ENCODE measurements at regions not wholly inside any gene's neighbourhood (a gene's known extent, or its start where the extent isn't known, plus 50 kb on each side); places are given as distances from the start of the nearest gene placed in this dataset.
A peak's percentile ranks its signal among the peaks of the same experiment; 100 is the strongest.
"Not testable (repeated sequence)": the region's sequence is repeated elsewhere in the genome, so short reads cannot be mapped to it uniquely, and the experiment has no call there.

DNA sequence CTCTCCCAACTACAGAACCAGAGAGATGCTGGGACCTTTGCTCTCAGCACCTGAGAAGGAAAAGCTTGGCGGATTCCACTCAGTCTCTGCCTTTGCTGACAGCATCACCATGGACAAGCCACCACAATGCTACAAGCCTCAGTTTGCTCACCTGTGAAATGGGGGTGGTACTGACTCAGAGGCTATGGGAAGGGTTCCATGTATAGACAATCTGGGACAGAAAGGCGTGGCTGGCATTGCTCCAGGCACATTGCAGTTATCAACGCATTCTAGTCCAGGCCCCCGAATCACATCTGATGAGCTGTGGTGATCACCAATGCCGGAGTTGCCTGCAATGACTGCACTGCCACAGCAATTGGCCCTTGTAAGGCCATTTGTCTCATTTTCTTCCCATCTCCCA, 72.6 kb downstream of the ISX start:
- DNase-seq (ENCODE audit: low read depth in 2 of 2), result no peak

DNA sequence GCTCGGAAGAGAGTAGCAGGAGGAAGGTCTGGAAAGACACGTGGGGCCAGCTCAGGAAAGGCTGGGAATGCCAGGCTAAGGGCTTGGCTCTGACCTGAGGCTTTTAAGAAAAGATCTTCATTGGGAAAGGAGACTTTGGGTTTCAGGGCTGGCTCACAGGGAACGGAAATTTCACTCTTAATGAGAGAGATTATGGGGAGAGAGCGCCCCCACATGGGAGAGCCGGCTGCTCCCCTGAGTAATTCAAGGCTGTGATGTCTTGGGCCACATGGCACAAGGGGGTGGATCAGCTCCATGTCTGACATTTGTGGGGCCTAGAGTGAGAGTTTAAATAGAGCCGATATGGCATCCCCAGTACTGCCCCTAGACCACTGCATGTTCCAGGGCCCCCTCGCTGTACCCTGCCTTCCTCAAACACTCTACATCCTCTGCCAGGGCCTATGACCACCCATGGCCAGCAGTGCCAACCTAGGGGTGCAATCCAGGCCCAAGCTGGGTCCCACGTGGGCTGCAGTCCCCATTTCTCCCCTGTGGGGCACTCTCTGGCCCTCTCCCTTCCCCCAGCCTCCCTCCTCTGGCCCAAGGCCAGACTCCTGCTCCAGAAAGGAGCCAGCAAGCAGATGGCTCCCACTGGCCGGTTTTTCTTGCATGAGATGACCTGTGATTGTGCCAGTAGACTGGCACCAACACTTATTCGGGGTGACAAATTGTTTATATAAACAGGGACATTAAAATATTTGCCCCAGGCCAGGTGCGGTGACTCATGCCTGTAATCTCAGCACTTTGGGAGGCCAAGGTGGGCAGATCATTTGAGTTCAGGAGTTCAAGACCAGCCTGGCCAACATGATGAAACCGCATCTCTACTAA, 75.2 kb downstream of the ISX start:
- no peak for DNase-seq (ENCODE audit: low read depth in 2 of 2)

DNA sequence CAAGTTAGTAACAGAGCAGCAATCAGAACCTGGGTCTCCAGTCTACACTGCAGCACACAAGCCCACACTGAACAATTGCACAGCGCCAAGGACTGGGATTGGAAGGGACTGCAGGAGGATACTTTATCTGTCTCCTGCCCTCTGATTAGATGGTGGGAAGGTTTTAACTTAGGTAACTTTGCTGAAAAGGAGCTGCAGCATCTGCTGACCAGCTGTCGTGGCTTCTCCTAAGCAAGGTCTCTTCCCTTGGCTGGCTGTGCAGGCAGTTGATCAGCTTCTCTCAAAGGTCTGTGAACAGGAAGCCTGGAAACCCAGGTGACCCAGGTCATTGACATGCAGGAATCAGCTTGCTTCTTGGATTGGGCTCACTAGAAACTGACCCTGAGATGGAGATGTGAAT, 82.4 kb downstream of the ISX start:
- no peak for DNase-seq (ENCODE audit: low read depth in 2 of 2)

DNA sequence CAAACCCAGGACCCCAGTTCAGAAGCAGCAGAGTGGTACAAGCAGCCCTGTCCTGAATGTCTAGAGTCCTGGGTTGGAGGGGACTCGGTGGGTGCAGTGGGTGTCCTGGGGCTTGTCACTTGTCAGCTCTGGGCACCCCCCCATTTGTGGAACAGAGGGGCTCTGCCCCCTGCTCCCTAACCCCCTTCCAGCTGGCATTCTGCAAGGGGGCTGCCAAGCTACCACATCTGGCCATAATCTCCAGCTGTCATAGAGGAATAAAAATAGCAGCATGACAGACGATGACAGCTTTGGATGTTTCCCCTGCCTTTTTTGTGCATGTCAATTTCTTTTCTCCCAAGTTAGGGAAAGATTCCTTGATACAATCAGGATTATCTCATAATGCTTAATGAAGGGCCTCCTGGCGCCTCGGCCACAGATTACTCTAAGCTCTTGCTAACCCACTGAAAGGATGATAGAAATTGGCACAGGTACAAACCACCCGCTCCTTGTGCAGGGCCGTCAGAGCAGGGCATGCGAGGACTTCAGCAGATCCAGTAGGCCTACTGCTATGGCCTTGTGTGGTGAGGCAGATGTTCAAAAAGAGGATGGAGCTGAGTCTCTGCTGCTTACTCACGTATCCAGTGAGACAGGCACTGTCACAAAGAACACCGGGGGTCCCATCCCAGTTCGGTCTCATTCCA, 83.0 kb downstream of the ISX start:
- no peak for DNase-seq (ENCODE audit: low read depth in 2 of 2)

DNA sequence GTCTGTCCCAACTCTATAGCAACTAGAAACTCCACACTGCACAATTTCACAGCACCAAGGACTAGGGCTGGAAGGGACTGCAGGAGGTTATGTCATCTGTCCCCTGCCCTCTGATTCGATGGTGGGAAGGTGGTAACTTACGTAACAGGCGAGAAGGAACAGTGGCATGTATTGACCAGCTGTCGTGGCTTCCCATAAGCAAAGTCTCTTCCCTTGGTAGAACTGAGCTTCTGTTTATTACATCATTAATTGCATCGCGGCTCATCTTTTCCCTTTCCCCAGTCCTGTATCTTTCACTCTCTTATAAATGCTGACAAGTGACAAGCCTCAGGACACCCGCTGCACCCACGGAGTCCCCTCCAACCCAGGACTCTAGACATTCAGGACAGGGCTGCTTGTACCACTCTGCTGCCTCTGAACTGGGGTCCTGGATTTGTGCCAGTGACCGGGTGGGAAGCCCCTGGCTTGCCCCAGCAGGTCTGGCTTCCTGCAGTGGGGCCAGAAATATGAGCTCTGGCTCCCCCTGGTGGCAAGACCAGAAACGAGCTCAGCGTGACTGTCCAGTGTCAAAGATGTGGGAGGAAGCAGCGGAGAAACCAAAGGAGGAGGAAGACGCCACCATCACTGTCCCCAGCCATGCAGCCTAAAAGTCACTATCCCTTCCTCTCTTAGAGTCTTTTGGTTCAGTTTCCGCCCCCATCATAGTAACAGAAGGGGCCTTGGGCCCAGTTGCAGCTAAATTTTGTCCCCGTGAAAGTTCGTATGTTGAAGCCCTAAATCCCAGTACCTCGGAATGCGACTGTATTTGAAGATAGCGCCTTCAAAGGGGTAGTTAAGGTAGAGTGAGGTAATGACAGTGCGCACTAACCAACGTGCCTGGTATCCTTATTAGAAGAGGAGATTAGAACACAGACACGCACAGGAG, 84.5 kb downstream of the ISX start:
- DNase-seq (ENCODE audit: low read depth in 2 of 2), result peak; percentile 42 to 55

DNA sequence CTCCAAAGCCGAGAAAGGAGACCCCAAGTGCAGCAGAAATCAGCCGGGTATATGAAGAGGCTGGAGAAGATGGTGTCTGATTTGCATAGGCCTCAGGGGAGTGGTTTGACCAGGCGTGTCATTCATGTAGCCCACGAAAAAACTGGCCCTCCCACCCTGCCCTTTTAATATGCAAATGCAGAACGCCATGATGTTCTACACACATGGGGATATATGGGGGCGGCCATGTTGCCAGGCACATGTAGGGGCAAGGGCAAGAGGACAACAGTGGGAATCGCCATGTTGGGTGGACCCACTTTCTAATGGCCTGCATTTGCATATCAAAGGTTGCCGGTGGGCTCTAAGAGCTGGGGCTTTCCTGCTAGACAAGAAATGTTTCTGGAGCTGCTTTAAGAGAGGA, 86.4 kb downstream of the ISX start:
- no peak for DNase-seq (ENCODE audit: low read depth in 2 of 2)

DNA sequence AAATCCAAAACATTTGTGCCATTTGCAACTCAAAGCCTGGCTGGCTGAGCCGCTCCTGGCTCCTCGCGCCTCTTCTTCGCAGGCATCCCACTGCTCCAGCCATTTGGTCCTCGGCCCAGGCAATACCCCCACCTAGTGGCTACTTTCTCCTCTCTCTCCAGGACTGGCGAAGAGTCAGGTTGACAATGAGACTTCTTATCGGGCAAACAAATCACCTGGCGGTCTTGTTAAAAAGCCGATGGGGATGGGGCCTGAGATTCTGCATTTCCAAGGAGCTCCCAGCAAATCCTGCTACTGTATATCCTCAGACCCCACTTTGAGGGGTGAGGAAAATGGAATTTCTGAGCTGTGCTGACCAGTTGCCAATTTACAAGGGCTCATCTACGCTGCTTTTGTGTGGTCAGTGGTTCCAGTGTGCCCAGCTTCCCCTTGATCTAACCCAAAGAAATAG, 89.0 kb downstream of the ISX start:
- DNase-seq (ENCODE audit: low read depth in 2 of 2), result peak in 1 of 2 donors; percentile 7

DNA sequence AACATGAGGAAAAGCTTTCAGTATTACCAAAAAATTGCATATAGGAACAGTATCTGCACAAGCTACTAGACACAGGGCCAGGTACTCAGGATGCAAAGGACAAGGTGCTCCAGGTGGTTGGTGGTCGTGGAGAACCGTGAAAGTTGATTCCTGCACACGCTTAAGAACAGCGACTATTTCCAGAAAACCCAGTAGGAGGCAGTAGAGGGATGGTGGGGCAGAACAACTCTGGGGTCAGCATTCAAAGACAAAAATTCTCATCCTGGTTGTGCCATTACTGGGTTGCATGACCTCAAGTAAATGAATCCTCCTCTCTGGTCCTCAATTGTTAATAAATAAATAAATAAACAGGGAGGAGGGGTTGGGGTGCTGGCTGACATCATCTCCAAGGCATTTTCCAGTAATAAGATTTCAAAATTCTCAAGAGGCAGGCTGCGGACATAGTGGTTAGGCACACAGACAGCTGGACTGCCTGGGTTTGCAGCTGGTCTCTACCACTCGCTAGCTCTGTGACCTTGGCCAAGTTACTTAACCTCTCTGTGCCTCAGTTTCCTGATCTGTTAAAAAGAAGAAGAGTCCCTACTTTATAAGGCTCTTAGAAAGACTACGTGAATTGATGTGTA, 89.6 kb downstream of the ISX start:
- no peak for DNase-seq (ENCODE audit: low read depth in 2 of 2)

DNA sequence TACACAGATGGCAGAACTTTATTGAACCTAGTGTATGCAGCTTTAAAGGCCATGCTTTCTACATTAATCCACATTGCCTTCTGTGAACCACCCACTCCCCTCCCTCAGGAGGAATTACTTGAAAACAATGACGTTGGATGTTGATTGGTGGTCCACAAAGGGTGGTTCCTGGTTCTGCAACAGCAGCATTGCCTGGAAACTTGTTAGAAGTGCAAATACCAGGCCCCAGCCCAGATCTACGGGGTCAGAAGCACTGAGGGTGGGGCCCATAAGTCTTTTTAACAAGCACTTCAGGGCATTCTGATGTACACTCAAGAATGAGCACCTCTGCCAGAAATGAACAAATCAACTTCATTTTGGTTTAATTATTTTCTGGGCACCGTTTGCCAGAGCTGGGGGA, 91.0 kb downstream of the ISX start:
- no peak for DNase-seq (ENCODE audit: low read depth in 2 of 2)

DNA sequence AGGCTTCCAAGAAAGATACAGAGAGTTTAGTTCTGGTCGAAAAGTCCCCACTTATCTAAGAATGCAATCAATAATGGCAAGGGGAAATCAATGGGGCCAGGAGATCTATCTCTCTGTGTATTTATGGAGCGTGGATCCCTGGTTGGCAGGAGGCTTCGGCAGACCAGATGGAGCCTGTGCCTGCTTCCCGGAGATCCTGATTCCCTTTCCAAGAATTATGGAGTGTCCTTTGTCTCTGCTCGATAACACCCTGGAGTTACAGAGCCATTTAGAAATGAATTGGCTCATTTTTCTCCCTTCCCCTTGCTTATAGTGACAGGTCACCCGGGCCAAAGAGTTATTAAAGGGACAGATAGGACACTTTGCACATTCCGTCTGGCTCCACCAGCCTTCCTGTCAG, 92.4 kb downstream of the ISX start:
- no peak for DNase-seq (ENCODE audit: low read depth in 2 of 2)

DNA sequence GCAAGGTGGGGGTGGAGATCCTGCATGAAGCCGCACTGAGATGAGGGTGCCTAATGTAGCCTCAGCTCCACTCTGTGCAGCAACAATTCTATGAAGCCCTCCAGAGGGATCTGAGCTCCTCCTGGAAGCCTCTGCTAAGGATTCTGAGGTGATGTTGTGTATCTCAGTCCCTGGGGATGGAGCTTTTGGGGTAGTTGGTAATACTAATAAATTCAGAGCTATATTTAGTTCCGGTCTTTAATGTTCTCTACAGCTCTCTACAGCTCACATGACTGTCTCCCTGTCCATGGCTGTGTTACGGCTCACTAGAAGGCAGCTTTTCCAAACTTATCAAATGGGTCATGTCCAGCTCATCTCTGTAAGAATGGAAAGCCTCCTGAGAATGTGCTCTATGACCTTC, 93.4 kb downstream of the ISX start:
- no peak for DNase-seq (ENCODE audit: low read depth in 2 of 2)

DNA sequence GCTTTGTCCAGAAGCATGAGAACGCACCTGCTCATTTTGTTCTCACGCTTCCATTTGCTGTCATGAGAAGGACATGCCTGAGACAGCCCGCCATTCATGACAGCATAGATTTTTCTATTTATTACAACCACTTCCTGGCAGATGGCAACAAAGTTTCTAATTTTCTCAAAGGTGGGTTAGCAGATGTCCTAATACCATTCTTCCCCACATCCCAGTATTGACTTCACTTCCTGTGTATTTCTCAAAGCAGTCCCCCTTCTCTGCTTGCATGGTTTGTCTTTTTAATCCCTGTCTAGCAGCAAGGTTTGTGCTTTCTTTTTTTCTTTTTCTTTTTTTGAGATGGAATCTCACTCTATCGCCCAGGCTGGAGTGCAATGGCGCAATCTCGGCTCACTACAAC, 94.3 kb downstream of the ISX start:
- DNase-seq (ENCODE audit: low read depth in 2 of 2), result no peak

DNA sequence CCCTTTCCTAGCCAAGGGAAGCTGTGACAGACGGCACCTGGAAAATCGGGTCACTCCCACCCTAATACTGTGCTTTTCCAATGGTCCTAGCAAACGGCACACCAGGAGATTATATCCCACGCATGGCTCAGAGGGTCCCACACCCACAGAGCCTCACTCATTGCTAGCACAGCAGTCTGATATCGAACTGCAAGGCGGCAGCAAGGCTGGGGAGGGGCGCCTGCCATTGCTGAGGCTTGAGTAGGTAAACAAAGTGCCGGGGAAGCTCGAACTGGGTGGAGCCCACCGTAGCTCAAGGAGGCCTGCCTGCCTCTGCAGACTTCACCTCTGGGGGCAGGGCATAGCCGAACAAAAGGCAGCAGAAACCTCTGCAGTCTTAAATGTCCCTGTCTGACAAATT, 91.4 kb upstream of the HMGXB4 start:
- DNase-seq (ENCODE audit: low read depth in 2 of 2), result not testable (repeated sequence)

DNA sequence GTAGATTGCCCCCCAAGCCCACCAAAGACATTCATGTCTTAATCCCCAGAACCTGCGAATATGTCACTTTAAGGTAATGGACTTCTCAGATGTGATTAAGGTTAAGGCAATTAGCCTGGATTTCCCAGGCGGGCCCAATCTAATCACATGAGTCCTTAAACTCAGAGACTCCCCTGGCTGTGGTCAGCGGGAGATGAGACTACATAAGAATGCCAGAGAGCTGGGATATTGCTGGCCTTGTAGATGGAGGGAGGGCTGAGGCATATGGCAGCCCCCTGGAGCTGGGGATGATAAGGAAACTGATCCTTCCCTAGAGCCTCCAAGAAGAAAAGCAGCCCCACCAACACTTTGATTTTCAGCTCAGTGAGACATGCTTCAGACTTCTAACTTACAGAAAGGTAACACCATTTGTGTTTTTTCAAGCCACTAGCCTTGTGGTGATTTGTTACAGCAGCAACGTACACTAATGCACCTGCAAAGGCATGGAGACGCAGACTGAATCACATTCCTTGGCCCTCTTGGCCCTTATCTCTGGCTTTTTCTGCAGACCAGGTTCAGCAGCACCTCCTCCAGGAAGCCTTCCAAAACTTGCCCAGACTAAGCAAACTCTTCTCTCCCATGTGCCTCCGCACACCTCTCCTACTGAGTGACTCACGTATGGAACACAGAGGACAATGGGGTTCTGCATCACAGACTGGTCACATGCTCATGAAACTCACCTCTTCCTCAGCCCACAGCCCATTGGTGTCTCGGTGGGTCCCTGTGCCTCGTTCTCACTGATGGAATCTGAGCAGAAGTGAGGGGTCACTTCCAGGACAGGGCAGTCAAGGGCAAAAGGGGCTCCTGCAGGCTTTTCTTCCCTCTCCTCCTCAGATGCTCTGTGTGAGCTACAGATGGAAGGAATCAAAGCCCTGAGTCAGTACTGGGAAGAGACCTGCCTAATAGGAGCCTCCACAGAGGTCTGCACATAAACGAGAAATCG, 86.3 kb upstream of the HMGXB4 start:
- DNase-seq (ENCODE audit: low read depth in 2 of 2), result no peak

DNA sequence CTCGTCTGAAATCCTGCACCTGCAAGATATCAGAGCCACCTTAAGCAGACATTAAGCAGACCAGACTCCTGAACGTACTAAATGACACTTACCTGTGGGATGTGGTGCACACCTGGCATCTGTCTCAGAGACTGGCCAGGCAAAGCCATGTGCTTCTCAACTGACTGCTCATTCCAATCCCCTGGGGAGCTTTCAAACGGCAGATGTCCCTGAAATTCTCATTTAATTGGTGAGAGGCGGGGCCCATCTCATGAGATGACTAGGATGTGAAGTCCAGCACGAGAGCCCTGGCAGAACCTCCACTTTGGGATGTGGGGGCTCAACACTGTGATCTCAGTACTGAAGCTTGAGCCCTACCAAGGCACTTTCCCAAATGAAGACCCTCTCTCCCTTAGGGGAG, 84.9 kb upstream of the HMGXB4 start:
- DNase-seq (ENCODE audit: low read depth in 2 of 2), result no peak

DNA sequence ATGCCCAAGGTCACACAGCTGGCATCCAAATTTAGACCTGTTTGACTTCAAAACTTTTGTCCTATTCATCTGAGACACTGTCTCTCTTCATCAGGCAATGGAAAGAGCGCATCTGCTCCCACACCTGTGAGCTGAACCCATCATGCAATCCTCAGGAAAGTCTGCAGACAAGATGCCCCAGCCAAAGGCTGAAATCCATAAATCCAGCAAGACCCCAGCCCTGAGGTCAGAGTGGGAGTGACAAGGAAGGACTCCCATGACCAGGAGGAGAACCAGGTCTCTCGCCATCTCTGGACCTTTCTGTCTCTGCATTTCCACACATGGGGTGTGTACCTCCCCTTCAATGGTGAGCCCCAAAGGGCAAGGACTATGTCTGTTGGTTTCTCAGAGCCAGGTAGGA, 83.6 kb upstream of the HMGXB4 start:
- DNase-seq (ENCODE audit: low read depth in 2 of 2), result no peak

DNA sequence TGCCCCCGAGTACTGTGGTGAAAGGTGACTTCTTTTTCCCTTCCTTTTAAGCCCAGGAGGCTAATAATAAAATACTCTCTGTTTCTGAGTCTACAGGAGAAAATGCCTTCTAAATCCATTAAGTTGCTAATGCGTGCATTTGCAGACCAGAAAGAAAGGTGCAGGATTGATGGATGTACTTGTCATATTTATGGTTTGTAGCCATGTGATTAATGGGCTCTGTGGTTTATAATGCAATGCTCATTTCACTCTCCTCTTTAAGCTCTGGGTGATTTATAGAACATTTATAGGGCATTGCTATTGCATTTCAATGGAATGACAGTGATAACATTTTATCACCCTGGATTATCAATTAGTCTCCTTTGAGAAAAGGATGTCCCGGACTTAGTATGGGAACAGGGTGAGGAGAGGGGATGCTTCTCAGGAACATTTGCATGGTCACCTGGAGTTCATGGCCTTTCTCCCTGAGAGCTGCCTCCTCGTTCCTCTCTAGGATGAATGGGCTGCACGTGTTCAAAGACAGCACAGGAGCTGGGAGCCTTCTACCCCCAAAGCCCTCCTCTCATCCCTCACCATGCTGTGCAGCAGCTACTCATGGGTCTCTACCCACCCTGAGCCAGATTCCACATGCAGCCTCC, 82.8 kb upstream of the HMGXB4 start:
- no peak for DNase-seq (ENCODE audit: low read depth in 2 of 2)

DNA sequence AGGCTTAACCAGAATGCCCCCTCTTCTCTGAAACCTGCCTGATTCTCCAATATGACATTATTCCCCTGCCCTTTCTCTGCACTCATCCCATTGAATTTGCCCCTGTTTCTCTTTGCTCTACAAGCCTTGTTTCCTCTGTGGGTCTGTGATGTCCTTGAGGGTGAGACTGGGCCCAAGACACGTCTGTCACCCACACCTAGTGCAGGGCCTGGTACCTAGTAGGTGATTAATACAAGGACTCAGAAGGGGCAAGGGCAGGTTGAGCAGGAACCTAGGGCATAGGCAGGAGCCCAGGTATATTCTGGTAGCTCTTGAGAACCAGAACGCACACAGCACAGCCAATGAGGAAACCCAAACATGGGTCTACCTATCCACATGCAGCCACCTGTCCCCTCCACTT, 81.9 kb upstream of the HMGXB4 start:
- DNase-seq (ENCODE audit: low read depth in 2 of 2), result no peak

DNA sequence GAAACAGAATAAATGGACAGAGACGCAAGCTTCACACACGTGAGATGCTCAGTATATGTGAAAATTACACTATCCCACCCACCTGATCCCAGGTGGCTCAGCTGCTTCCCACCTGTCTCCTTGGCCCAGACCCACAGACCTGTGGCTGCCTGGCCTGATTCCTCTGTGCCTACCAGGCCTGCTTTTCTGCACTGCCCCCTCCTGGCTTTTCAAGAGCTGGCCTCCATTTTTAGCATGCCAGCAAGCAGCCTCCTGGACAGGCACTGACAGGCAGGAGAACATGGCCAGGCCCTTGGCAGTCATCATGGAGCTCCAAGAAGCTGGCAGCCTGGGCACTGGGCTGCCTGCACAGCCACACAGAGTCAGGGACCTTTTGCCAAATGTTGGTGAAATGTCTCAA, 79.5 kb upstream of the HMGXB4 start:
- no peak for DNase-seq (ENCODE audit: low read depth in 2 of 2)

DNA sequence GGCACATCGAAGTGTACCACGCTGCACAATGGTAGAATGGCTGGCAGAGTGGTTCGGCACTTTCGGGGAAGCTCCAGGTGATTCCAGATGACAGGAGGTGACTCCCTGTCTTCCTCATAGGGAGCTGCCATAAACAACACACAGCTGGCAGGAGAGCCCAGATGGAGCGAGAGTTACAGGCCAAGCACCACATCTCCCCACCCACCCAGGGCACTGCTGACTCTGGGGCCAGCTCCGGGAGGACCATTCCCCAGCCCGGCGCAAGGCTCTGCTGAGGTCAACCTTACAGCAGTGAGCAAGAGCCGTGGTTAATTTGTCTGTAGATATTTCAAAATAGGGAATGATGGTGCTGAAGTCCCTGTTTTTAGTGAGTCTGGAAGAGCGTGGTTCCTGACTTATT, 78.8 kb upstream of the HMGXB4 start:
- DNase-seq (ENCODE audit: low read depth in 2 of 2), result no peak

Data from stimulated activated CD8-positive, alpha-beta memory T cell treated with anti-CD3 and anti-CD28 coated beads, Interleukin-2, amount 100 ng/mL, for 48 hours (primary cell).